HG03442 (cell line): ENCODE measurements at regions not wholly inside any gene's neighbourhood (a gene's known extent, or its start where the extent isn't known, plus 50 kb on each side); places are given as distances from the start of the nearest gene placed in this dataset.

Experiments used
- ATAC-seq: cut with Tn5 transposase; IDR thresholded peaks from one replicate; pipeline ENCODE4 v1.9.1; 2021; ENCODE audit warnings: mild to moderate bottlenecking, moderate library complexity; ENCODE audit not compliant: unreplicated experiment

DNA sequence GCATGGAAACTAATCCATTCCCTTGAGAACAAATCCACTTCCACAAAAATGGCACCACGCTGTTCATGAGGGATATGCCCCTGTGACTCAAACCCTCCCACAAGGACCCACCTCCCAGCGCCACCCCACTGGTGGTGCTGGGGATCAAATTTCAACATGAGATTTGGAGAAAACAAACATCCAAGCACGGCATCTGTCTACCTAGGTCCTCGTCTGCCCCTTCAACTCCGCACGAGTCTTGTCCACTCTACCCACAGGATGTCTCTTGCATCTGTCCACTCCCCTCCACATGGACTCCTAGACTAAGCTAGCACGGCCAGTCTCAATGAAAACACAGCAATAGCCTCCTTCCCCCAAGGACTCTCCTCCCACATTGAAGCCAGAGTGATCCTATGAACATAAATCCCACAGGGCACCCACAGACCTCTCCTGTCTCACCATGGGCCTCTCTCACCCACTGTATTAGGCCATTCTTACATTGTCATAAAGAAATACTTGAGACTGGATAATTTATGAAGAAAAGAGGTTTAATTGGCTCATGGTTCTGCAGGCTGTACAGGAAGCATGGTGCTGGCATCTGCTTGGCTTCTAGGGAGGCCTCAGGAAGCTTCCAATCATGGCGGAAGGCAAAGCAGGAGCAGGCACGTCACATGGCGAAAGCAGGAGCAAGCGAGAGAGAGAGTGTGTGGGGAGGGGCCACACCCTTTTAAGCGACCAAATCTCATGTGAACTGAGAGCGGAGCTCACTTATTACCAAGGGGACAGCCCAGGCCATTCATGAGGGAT is 101.4 kb downstream of the TOMM20 start:
- ATAC-seq, result no peak

GRCh38 chr1:235025422-235025984 is 103.1 kb downstream of the TOMM20 start:
- no peak for ATAC-seq

DNA sequence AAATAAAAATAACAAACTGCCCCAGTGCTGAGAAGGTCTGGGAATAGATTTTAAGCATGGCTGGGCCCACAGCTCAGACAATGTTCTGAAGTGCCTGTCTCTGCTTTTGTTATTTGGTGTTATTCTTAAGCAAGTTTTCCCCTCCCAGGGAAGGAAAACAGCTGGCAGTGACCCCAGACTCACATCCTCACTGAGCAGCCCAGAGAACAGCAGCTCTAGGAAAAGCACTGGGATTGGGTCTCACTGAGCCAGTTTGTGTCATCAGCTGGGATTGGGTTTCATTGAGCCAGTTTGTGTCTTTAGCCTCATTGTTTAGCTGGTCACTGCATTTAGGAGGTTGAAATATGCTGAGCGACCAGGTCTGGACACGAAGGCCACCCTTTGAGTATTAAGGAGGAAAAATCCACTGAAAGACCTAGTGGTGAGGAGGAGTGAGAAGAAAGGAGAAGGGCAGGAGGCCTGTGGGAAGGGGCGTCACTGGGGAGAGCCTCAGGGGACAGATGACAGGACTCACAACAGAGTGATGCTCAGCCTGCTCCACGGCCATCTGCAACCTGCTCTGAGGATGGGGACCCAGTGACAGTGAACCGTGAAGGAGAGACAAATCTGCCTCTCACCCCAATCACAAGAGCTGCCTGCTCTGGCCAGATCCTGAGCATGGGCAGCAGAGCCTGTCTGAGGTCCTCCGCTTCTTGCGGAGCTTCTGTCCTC is 103.8 kb downstream of the TOMM20 start:
- ATAC-seq, result no peak

DNA sequence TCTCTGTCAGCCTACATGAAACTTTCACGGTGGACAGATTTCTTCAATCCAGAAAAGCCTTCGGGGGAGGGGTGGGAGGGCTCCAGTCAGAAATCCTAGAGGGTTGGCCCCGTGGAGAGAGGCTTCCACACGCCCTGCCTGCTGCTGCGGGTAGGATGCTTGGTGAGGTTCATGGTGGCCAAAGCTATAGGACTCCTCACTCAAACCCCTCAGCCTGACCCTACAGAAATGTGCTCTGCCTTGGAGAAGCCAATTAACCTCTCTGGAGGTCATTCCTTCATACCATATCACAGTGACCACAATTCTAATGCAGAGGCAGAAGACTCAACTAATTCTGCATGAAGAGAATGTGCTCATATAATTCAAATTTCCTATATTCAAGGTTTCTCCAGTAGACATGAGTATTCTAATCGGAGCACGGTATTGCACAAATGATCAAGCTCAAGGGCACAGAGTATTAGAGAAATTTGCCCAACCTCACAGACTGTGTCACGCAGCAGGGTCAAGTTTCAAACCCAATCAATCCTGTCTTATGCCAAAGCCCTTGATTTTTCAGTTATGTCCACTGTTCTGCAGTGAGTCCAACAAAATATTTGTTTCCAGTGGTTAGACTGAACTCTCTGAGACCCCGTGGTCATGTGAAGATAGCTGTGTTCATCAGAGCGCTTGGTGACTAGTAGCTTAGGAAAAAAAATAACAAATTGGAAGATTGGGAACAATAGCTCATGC is 104.8 kb downstream of the TOMM20 start:
- no peak for ATAC-seq

DNA sequence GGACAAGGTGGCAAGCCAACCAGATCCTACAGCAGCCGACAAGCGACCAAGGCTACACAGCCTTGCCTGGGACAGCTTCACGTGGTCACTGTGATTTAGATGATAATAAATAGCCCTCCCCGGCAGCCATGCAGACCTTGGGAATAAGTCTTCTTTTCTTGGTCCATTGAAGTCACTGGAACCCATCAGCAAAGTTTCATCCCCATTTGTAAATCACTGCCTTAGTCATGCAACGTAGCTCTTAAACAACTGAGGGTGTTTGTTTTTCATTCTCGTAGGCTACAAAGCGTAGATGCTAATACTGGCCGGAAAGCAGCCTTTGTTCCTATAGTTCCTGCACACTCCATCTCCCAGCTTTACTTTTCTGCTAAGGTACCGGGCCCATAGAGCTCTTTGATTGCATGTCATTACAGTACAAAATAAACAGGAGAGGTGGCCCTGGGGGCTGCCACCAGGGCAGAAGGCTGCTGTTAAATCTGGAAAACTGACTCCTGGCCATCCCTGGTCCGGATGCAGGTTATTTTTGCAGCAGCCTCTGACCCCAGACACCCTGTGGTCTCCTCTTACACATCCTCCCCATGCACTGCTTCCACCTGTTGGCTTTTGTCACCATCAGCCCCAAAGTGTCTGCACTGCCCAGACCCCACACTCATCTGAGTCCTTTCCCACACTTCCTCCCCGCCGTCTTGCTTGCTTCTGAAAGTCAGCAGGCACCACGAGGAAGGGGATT is 105.5 kb downstream of the TOMM20 start:
- peak; percentile 69 for ATAC-seq

DNA sequence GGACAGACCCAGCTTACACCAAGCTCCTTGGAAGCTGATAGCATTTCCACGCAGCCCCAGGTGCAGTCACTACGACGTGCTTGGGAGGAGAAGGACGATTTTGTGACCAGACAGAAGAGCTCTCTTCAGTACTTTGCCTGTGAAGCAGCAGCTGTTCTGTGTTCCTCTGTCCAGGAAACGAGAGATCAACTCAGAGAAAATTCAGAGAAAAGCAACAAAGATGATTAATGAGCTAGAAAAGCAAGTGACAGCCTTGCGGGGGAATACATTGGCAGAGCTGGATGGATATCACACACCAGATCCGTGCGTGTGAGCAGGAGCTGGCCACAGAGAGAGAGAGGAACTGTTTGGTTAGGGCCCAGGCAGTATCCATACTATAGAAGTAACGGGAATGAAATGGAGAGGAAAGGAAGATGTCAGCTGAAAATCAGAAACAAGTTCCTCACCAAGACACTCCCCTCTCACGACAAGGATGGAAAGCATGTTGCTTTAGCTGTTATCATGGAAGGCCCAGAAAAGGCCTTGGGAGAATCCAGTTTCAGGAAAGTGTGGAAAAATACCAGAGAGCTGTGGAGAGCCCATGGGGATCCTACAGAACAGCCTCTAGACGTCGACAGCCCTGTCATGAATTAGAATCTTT is 106.2 kb downstream of the TOMM20 start:
- no peak for ATAC-seq

GRCh38 chr1:235021815-235022214 is 106.8 kb downstream of the TOMM20 start:
- no peak for ATAC-seq

GRCh38 chr1:235021321-235021720 is 107.3 kb downstream of the TOMM20 start:
- ATAC-seq, result no peak

DNA sequence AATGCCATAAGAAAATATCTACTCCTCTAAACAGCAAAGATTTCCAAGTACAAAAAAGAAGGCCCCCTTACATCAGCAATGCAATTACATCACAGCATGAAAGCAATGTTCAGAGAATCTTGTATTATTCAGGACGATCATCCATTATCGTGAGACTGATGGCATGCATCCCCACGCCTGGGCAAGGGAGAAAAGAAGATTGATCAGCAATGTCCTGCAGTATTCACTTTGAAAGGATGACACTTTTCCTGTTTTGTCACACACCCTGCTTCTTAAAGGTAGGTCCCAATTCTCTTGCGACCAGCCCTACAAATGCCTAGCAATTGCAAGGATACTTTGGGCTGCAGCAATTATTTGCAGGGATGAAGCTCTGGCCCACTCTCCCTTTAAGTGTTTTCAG is 108.7 kb downstream of the TOMM20 start:
- ATAC-seq, result no peak

DNA sequence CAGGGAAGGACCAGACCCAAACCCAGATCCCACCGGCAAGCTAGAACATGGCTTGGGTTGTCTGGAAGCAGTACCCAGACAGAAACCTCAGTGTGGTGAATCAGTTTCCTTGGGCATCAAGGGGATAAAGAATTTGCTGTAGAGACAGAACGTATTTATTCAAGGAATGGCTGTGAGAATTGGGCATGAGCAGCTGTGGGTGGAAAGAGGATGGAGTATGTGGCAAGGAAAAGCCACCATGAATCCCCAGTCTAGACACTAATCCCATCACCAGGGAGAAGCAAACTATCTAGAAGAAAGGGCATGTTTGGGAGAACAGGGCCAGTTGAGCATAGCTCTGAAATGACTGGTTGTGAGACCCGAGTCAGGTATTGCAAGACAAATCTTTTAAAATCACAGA is 109.2 kb downstream of the TOMM20 start:
- ATAC-seq, result no peak

GRCh38 chr1:235018720-235019444 is 109.8 kb downstream of the TOMM20 start:
- ATAC-seq, result no peak

DNA sequence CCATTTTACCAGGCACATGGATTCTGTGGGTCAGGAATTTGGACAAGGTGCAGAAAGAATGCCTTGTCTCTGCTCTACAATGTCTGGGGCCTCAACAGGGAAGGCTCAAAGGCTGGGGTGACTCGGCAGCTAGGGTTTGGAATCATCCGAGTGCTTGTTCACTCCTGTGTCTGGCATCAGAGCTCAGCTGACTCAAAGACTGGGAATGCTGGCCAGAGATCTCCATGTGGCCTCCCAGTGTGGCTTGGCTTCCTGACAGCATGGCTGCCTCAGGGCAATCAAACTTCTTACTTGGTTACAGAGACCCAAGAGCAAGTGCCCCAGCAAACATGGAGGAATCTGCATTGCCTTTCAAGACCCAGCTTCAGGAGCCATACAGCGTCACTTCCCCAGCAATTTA is 110.5 kb downstream of the TOMM20 start:
- no peak for ATAC-seq

DNA sequence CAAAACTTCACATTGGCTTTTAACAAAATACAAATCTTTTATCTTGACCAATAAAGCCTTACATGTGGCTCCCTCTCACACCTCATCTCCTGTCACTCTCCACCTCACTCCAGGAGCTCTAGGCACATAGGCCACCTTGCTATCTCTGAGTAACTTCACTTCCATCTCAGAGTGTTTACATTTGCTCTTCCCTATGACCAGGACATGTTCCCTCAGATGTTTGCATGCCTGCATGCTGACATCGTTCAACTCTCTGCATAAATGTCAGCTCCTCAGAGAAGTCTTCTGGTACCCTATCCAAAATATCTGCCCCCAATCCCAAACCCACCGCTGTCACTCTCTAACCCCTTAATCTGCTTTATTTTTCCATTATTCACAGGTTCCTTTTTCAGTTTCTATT is 110.9 kb downstream of the TOMM20 start:
- no peak for ATAC-seq

GRCh38 chr1:235017191-235017590 is 111.4 kb downstream of the TOMM20 start:
- ATAC-seq, result no peak

- peak; percentile 35 for ATAC-seq
Measured at GRCh38 chr1:235015291-235015985, 113.2 kb downstream of the TOMM20 start.

GRCh38 chr1:235014756-235015155 is 113.9 kb downstream of the TOMM20 start:
- ATAC-seq, result no peak

GRCh38 chr1:235013512-235013911 is 115.1 kb downstream of the TOMM20 start:
- ATAC-seq, result no peak

DNA sequence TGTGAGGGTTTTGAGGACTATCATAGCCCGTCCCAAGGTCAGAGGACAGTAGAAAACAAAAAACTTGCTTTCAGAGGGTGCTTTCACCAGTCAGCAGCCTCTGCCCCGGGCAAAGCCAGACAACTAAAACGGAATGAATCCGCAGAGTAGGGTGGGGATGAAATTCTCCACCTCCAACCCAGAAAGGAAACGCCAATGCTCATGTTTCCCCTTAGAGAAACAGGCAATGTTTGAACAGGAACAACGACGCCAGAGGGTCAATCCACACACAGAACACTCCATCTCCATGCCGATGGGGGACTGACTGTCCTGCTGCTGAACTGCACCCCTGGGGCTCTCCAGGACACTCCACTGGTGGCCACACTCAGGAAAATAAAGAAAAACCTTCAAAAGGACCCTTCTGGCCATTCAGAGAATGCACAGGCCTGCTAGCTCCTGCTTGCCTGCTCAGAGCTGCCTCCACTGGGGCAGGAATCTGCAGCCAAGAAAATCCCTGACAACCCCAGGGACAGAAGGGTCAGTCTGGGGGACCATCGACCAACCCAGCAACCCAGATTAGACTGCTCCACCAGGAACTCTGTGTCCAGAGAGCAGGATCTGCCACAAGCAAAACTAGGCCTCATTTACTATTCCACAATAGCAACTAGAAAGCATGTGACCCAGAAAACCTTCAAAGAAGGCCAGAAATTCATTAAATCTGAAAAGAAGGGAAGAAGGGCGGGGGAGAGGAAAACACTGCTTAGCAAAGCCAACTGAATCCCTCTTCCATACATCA is 116.0 kb downstream of the TOMM20 start:
- no peak for ATAC-seq
